ENCODE measurements at regions not wholly inside any gene's neighbourhood (a gene's known extent, or its start where the extent isn't known, plus 50 kb on each side); places are given as distances from the start of the nearest gene placed in this dataset.

- TF ChIP-seq FOXA1 (IDR thresholded peaks at IDR 0.05) (no peak), FOXK2 (IDR thresholded peaks at IDR 0.05) (no peak), BHLHE40 (IDR thresholded peaks at IDR 0.05; ENCODE audit: borderline replicate concordance) (no peak)
These were observed 123.3 kb upstream of the OR4E1 start for GRCh38 chr14:21796916-21797315.

Measured in HEK293T (cell line).